ENCODE measurements at regions not wholly inside any gene's neighbourhood (a gene's known extent, or its start where the extent isn't known, plus 50 kb on each side); places are given as distances from the start of the nearest gene placed in this dataset.
"Not testable (repeated sequence)": the region's sequence is repeated elsewhere in the genome, so short reads cannot be mapped to it uniquely, and the experiment has no call there.

DNA sequence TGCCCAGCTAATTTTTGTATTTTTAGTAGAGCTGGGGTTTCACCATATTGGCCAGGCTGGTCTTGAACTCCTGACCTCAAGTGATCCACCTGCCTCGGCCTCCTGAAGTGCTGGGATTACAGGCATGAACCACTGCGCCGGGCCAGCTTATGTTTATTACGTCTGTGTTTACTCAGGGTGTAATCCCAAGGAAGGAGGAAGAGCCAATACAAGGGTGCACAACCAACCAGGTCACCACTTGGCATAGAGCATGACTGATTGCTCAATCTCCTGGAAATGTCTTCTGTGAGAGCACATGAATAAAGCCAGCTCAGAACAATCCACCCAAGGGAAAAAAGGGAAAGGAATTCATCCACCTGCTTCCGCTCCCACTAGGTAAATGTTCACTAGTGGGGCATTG lies 54.7 kb upstream of the RALY start:
- TF ChIP-seq, protein P1, sequence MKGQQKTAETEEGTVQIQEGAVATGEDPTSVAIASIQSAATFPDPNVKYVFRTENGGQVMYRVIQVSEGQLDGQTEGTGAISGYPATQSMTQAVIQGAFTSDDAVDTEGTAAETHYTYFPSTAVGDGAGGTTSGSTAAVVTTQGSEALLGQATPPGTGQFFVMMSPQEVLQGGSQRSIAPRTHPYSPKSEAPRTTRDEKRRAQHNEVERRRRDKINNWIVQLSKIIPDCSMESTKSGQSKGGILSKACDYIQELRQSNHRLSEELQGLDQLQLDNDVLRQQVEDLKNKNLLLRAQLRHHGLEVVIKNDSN (IDR thresholded peaks at IDR 0.05): not testable (repeated sequence)
- TF ChIP-seq TAF1 (IDR thresholded peaks at IDR 0.05; ENCODE audit: low read depth); CREB1 (IDR thresholded peaks at IDR 0.05; ENCODE audit: low read depth); EP300 (IDR thresholded peaks at IDR 0.05; ENCODE audit: borderline replicate concordance); EGR1 (IDR thresholded peaks at IDR 0.05); ZBTB7A (IDR thresholded peaks at IDR 0.05; ENCODE audit: low read depth); TEAD4 (IDR thresholded peaks at IDR 0.05); TCF12 (IDR thresholded peaks at IDR 0.05; ENCODE audit: low read depth): not testable (repeated sequence)
- TF ChIP-seq, protein P2, sequence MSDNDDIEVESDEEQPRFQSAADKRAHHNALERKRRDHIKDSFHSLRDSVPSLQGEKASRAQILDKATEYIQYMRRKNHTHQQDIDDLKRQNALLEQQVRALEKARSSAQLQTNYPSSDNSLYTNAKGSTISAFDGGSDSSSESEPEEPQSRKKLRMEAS (IDR thresholded peaks at IDR 0.05): 0 out of 2 replicates have a peak, but pooled peaks have one; percentile 20
- TF ChIP-seq, protein P3, sequence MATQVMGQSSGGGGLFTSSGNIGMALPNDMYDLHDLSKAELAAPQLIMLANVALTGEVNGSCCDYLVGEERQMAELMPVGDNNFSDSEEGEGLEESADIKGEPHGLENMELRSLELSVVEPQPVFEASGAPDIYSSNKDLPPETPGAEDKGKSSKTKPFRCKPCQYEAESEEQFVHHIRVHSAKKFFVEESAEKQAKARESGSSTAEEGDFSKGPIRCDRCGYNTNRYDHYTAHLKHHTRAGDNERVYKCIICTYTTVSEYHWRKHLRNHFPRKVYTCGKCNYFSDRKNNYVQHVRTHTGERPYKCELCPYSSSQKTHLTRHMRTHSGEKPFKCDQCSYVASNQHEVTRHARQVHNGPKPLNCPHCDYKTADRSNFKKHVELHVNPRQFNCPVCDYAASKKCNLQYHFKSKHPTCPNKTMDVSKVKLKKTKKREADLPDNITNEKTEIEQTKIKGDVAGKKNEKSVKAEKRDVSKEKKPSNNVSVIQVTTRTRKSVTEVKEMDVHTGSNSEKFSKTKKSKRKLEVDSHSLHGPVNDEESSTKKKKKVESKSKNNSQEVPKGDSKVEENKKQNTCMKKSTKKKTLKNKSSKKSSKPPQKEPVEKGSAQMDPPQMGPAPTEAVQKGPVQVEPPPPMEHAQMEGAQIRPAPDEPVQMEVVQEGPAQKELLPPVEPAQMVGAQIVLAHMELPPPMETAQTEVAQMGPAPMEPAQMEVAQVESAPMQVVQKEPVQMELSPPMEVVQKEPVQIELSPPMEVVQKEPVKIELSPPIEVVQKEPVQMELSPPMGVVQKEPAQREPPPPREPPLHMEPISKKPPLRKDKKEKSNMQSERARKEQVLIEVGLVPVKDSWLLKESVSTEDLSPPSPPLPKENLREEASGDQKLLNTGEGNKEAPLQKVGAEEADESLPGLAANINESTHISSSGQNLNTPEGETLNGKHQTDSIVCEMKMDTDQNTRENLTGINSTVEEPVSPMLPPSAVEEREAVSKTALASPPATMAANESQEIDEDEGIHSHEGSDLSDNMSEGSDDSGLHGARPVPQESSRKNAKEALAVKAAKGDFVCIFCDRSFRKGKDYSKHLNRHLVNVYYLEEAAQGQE (IDR thresholded peaks at IDR 0.05; ENCODE audit: low read depth): not testable (repeated sequence)
